ES-I3 (cell line): ENCODE measurements at regions not wholly inside any gene's neighbourhood (a gene's known extent, or its start where the extent isn't known, plus 50 kb on each side); places are given as distances from the start of the nearest gene placed in this dataset.
"Not testable (repeated sequence)": the region's sequence is repeated elsewhere in the genome, so short reads cannot be mapped to it uniquely, and the experiment has no call there.

Experiments
- H3K36me3 ChIP-seq: 2 replicates; pipeline ENCODE4 v1.6.1; 2013; ENCODE audit warnings: mild to moderate bottlenecking, low read length, control low read depth, moderate library complexity; ENCODE audit not compliant: insufficient read depth
- H3K4me1 ChIP-seq: 2 replicates; pipeline ENCODE4 v1.6.1; 2013; ENCODE audit warnings: mild to moderate bottlenecking, control low read depth, low read length; ENCODE audit not compliant: insufficient read depth
- H3K9ac ChIP-seq: 2 replicates; pipeline ENCODE4 v1.6.1; 2013; ENCODE audit warnings: low read depth, mild to moderate bottlenecking, low read length, moderate library complexity
- H3K9me3 ChIP-seq: 2 replicates; pipeline ENCODE4 v1.6.1; 2013; ENCODE audit warnings: mild to moderate bottlenecking, low read length, moderate library complexity; ENCODE audit not compliant: control insufficient read depth, insufficient read depth

DNA sequence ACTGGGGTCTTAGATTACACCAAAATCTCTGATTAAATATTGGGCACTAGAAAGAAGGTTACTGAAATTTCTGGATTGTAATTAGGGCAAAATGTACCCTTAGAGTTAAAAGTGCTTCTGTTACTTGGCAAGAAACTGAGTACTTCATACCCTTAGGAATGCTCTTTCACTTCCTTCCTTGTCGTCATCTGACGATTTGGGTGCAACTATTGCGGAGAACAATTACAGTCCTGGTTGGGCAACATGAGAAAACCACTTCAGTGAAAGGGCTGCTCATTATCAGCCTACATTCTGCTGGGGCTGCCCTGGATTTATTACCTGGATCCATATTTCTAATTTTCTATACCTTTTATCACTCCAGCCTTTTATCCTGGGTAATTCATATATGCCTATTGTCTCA lies 348.5 kb upstream of the MDGA2 start:
- Histone ChIP-seq H3K9me3 (no peaks in the 10 kb centered on the region), H3K9ac (no peak overlapping the region), H3K36me3 (no peaks in the 10 kb centered on the region), H3K4me1 (no peaks in the 10 kb centered on the region)

DNA sequence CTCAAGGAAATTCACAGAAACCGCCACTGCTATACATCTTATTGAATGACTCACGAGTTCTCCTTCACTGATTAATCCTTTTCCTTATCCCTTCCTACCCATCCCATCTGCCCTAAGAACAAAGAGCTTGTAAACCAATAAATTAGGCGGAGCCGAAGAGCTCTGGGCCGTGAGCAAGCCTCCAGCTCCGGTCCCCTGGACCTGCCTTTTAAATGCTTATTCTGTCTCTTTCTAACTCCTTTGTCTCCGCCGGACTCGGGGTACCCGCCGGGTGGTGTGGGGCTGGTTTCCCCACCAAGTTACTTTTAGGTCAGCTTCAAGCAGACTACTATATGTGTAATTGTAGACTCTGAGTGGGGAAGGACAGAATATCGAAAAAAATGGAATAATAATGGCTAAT lies 336.1 kb upstream of the MDGA2 start:
- H3K4me1 ChIP-seq, H3K9me3 ChIP-seq, H3K36me3 ChIP-seq, H3K9ac ChIP-seq: not testable (repeated sequence)

DNA sequence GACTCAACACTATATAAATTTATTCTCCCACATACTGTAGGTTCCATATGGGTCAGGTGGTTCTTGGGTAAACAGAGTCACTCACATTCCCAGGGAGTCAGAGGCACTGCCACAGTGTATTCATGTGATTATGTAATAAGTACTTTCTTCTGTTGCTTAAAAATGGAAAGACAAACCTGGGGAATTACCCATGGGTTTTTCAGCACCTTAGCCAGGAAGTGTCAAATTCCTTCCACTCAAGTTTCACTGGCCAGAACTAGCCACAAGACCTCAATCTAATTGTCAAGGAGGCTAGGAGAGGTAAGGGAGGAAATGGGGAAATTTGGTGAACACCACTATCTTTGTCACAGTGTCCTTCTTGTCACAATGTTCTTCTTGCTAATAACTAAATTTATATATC lies 333.2 kb upstream of the MDGA2 start:
- Histone ChIP-seq H3K9ac (no peak overlapping the region), H3K36me3 (no peaks in the 10 kb centered on the region), H3K4me1 (peaks cover 7% of the 10 kb centered on the region; the same call in 1 of the 2 replicates), H3K9me3 (no peaks in the 10 kb centered on the region)

DNA sequence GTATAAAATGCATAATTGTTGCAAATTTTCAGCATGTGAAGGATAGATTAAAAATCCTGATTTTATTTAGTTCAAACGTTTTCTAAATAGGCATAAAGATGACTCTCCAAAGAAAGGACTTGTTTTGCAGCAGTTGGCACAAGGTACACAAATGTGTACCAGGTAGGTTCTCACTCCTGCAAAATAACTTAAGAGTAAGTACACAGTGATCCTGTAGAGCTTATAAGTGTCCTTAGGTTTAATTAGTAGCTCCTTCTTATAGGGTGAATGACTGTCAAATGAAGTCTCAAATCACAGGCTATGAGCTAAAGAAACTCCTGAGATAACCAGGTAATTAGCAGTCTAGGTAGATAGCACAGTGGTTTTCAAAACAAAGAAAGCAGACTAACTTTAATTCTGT lies 330.6 kb upstream of the MDGA2 start:
- Histone ChIP-seq H3K4me1 (peaks cover 7% of the 10 kb centered on the region; the same call in 1 of the 2 replicates), H3K9ac (no peak overlapping the region), H3K9me3 (no peaks in the 10 kb centered on the region), H3K36me3 (no peaks in the 10 kb centered on the region)

DNA sequence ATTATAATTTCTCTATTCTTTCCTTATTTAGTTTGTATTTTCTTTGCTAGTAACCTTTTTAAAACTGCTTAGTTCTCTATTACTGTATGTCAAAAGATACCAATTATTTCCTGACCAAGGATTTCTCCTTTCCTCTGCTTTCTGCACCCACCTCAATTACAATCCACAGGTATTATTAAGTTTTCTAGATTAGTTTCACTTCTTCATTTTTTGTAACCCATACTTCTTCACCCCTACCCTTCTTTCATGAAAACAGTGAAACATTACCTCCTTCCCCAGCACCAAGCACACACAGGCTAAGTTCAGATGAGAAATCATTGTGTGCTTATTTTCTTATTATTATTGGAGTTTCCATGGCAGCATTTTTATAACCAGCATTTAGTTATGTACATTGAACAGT lies 318.5 kb upstream of the MDGA2 start:
- H3K36me3 ChIP-seq, result no peaks in the 10 kb centered on the region
- H3K9ac ChIP-seq, result no peak overlapping the region
- no peaks in the 10 kb centered on the region for H3K4me1 ChIP-seq
- no peaks in the 10 kb centered on the region for H3K9me3 ChIP-seq

DNA sequence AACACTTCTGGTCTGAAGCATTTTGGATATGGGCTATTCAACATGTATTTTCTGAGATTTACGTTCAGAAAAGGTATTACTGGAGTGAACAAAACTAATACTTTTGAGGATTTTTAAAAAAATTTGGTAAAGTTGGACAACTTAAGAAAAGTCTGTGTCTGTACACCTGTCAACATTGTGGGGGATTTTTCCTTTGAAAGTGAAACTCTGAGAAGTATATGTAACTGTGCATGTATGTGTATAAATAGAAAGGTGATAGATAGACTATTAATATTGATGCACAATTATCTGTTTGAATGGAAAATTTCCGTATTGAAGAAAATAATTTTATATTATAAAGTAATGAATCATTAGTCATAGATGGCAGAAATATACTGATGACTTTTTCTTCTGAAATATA lies 312.8 kb upstream of the MDGA2 start:
- H3K36me3 ChIP-seq, result no peaks in the 10 kb centered on the region
- no peaks in the 10 kb centered on the region for H3K4me1 ChIP-seq
- H3K9ac ChIP-seq, result no peak overlapping the region
- no peaks in the 10 kb centered on the region for H3K9me3 ChIP-seq

DNA sequence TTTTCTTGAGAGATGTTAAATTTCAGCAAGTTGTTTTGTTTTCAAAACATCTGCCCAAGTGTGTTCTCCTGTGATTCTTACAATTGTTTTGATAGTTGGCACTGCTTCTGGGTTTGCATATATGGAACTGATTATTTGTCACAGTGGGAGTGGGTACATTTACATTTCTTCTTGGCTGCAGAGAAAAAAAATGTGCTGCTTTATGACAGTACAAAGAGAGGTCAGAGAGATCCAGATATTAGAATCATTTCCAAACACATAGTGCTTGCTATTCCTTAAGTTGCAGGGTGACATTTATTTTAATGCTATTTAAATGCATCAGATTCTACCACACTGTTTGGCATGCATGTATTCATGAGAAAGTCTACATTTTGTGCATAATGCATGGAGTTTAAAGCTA lies 303.5 kb upstream of the MDGA2 start:
- no peaks in the 10 kb centered on the region; the same call in 1 of the 2 replicates for H3K4me1 ChIP-seq
- H3K36me3 ChIP-seq, result no peaks in the 10 kb centered on the region
- H3K9me3 ChIP-seq, result no peaks in the 10 kb centered on the region

DNA sequence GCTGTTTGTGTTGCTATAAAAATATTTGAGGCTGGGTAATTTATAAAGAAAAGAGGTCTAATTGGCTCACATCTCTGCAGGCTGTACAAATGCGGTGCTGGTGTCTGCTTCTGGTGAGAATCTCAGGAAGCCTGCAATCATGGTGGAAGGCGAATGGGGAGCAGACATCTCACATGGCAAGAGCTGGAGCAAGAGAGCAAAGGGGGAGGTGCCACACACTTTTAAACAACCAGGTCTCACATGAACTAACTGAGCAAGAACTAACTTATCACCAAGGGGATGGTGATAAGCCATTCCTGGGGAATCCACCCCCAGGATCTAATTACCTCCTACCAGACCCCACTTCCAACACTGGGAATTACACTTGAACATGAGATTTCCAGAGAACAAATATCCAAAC lies 300.7 kb upstream of the MDGA2 start:
- H3K4me1 ChIP-seq, result no peaks in the 10 kb centered on the region; the same call in 1 of the 2 replicates
- no peaks in the 10 kb centered on the region for H3K36me3 ChIP-seq
- no peak overlapping the region for H3K9ac ChIP-seq
- H3K9me3 ChIP-seq, result no peaks in the 10 kb centered on the region

More for the DNA sequence above, 303.5 kb upstream of the MDGA2 start:
- no peak overlapping the region for H3K9ac ChIP-seq

DNA sequence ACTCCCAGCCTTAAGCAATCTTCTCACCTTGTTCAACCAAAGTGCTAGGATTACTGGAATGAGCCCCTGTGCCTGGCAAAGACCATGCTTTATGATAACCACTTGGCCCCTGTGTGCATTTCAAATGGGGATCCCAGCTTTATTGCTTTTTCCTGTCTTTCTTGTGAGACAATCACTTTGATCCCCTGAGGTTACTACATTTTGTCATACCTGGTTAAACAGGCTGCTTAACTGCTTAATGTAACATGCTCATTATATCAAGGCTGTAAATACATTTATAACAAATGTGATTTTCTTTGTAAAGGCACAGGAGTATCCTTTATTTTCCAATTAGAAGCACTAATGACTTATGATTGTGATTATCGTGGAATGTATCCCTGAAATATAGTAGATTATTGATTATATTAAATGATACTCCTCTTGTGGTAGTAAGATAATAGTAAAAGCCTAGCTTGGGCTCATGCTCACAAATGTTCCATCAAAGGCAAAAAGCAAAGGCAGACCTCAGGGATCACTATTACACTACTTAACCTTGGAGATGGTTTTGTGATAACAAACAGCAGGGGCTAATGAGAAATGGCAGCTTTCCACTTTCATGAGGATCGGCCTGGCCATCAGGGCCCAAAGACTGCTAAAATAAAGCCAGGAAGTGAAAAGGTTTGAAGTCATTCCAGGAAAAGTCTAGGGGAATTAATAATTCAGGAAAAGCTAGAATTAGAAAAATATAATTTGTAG lies 290.8 kb upstream of the MDGA2 start:
- no peak overlapping the region for H3K9ac ChIP-seq
- H3K4me1 ChIP-seq, result peaks cover 9% of the 10 kb centered on the region
- no peaks in the 10 kb centered on the region for H3K9me3 ChIP-seq
- no peaks in the 10 kb centered on the region for H3K36me3 ChIP-seq

DNA sequence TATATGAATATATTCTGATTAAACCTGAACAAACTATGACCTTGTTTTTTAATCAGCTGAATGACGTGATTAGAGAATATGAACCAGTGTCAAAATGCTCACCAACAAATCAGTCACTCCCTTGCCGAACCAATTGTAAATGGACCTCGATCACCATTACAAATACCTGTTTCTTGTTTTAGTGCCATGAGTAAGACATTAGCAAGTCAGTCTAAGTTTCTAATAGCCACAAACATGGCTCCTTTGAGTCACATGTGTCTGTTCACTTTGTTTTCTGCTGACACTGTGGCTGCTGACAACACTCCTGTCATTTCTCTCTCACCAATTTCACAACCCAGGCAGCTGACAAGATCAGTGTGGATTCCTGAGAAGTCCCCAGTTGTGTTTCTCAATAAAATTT lies 286.2 kb upstream of the MDGA2 start:
- peaks cover 14% of the 10 kb centered on the region for H3K4me1 ChIP-seq
- no peaks in the 10 kb centered on the region for H3K36me3 ChIP-seq
- 0 out of 2 replicates have a peak overlapping the region, but pooled peaks have one; percentile 4 for H3K9ac ChIP-seq
- no peaks in the 10 kb centered on the region for H3K9me3 ChIP-seq

DNA sequence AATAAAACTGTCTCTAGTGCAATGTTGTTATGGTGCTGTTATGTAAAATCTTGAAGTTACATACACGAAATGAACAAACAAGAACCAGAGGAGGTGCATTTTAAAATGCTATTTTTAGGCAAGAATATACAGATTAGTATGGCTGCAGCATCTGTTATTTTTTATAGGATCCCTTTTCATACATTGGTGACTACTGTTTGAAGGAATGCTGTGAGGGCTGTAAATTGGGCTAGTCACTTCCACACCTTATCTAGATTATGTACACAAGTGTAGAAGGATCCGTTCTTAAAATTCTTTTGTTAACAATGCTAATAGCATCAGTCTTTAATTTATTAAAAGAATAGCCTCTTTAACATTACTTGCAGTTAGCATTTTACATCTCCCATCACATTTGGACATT lies 284.3 kb upstream of the MDGA2 start:
- no peaks in the 10 kb centered on the region for H3K9me3 ChIP-seq
- peaks cover 14% of the 10 kb centered on the region for H3K4me1 ChIP-seq
- no peak overlapping the region for H3K9ac ChIP-seq
- no peaks in the 10 kb centered on the region for H3K36me3 ChIP-seq

DNA sequence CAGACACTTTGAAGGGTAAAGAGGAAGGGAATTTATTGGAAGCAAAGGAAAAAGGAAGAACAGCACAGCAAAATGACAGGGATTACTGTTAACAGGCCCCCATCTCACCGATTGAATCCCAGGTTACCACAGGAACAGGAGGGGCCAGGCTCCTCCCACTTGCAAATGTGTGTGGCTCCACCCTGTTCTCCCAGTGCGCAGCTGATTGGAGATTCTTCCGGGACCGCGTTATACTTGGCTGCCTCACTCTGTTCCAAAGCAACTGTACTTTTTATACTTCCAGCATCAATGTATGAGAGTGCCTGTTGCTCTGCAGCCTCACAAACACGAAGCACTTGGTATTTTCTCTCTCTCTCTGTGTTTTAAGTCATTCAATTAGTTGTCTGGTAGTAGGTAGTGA lies 273.6 kb upstream of the MDGA2 start:
- H3K4me1 ChIP-seq, result no peaks in the 10 kb centered on the region
- H3K36me3 ChIP-seq, result no peaks in the 10 kb centered on the region
- H3K9ac ChIP-seq, result peak overlapping the region; percentile 54; the same call in 1 of the 2 replicates

DNA sequence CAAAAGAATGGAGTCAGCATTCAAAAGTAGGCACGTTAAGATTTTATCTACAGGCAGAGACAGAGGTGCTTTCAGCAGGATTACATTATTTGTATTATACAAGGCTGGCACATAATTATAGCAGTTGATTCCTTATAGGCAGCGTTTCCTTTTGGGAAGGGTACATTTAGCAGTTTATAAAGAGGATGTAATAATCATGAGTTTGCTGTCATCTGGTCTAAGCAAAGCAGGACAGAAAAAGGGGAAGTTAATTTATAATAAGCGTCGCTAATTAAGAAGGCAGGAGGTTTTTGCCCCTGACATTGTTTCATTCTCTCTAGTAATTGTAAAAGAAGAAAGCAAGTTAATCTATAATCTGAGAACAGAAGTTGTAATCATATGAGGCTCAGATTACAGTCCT lies 259.9 kb upstream of the MDGA2 start:
- no peaks in the 10 kb centered on the region for H3K36me3 ChIP-seq
- no peaks in the 10 kb centered on the region for H3K4me1 ChIP-seq
- no peak overlapping the region for H3K9ac ChIP-seq
- H3K9me3 ChIP-seq, result no peaks in the 10 kb centered on the region

More for the DNA sequence above, 273.6 kb upstream of the MDGA2 start:
- no peaks in the 10 kb centered on the region for H3K9me3 ChIP-seq

DNA sequence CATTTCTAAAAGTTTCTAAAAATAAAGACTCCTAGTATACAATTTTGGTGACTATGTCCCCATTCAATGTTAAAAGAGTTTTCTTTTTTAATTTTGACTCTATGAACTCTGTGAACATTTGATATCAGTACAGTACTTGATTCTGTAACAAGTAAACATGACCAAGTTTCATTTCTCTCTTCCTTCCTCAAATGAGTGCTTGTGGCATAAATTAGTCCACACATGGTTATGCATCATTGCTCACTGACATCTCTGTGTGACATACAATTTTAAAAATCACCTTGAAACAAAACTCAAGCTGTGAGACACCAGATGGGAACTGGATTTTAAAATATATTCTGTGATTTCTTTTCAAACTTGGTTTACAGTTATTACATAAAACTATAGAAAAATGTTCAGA lies 253.9 kb upstream of the MDGA2 start:
- no peaks in the 10 kb centered on the region for H3K4me1 ChIP-seq
- H3K9ac ChIP-seq, result no peak overlapping the region
- no peaks in the 10 kb centered on the region for H3K36me3 ChIP-seq

DNA sequence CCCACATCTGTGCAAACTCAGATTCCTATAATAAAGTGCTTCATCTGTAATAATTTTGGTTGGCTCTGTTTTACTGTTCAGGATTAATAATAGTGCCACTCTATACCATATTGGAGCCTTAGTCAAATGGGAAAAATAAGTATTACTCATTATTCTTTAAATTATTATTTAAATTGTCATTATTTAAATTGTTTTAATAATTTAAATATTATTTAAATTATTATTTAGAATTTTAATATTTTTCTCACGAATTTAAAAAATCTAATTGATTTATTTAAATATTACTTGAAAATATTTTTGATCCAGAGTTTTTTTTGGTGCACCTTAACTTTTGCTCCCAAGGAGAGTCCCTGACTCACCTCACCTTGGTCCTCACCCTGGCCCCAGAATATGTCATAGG lies 245.7 kb upstream of the MDGA2 start:
- H3K9me3 ChIP-seq, result no peaks in the 10 kb centered on the region
- H3K36me3 ChIP-seq, result no peaks in the 10 kb centered on the region
- no peak overlapping the region for H3K9ac ChIP-seq
- H3K4me1 ChIP-seq, result no peaks in the 10 kb centered on the region

More for the DNA sequence above, 253.9 kb upstream of the MDGA2 start:
- no peaks in the 10 kb centered on the region for H3K9me3 ChIP-seq
